Kidney capillary endothelial cell (primary cell): ENCODE measurements at regions not wholly inside any gene's neighbourhood (a gene's known extent, or its start where the extent isn't known, plus 50 kb on each side); places are given as distances from the start of the nearest gene placed in this dataset.
"Not testable (repeated sequence)": the region's sequence is repeated elsewhere in the genome, so short reads cannot be mapped to it uniquely, and the experiment has no call there.

ENCODE experiments used
- DNase-seq: peaks from one replicate; pipeline ENCODE4 v3.0.0-alpha.2; 2018; ENCODE audit warnings: low spot score

GRCh38 chrX:6990552-6991193 is 156.8 kb upstream of the STS start:
- no peak for DNase-seq

GRCh38 chrX:6989858-6990257 is 157.7 kb upstream of the STS start:
- DNase-seq = no peak

GRCh38 chrX:6988694-6989093 is 158.8 kb upstream of the STS start:
- not testable (repeated sequence) for DNase-seq

- DNase-seq = no peak
These were observed 160.6 kb upstream of the STS start for GRCh38 chrX:6986915-6987314.

- DNase-seq = no peak
These were observed 162.0 kb upstream of the STS start for GRCh38 chrX:6985537-6985936.

- no peak for DNase-seq
These were observed 164.1 kb upstream of the STS start for GRCh38 chrX:6983207-6983955.

GRCh38 chrX:6981718-6982406 is 165.7 kb upstream of the STS start:
- DNase-seq = no peak

GRCh38 chrX:6980981-6981380 is 166.5 kb upstream of the STS start:
- no peak for DNase-seq

- DNase-seq = no peak
These were observed 179.3 kb upstream of the STS start for GRCh38 chrX:6968231-6968630.

GRCh38 chrX:6965729-6966128 is 181.8 kb upstream of the STS start:
- no peak for DNase-seq

- DNase-seq = no peak
These were observed 185.5 kb upstream of the STS start for GRCh38 chrX:6962006-6962355.

- DNase-seq = no peak
These were observed 186.1 kb upstream of the STS start for GRCh38 chrX:6961286-6962005.

GRCh38 chrX:6959006-6959405 is 188.5 kb upstream of the STS start:
- no peak for DNase-seq

- DNase-seq = no peak
These were observed 192.7 kb upstream of the STS start for GRCh38 chrX:6954836-6955235.

- DNase-seq = no peak
These were observed 201.3 kb upstream of the STS start for GRCh38 chrX:6946168-6946567.

- peak; percentile 48 for DNase-seq
These were observed 206.5 kb upstream of the STS start for GRCh38 chrX:6941041-6941440.

GRCh38 chrX:6932942-6933341 is 214.6 kb upstream of the STS start:
- DNase-seq = not testable (repeated sequence)

- no peak for DNase-seq
These were observed 217.1 kb upstream of the STS start for GRCh38 chrX:6930307-6930849.

GRCh38 chrX:6924443-6925077 is 223.0 kb upstream of the STS start:
- no peak for DNase-seq

GRCh38 chrX:6917666-6918065 is 229.8 kb upstream of the STS start:
- no peak for DNase-seq

- DNase-seq = no peak
These were observed 237.3 kb upstream of the STS start for GRCh38 chrX:6910218-6910617.

- DNase-seq = no peak
These were observed 238.1 kb upstream of the STS start for GRCh38 chrX:6909396-6909795.
